ENCODE measurements at regions not wholly inside any gene's neighbourhood (a gene's known extent, or its start where the extent isn't known, plus 50 kb on each side); places are given as distances from the start of the nearest gene placed in this dataset.

DNA sequence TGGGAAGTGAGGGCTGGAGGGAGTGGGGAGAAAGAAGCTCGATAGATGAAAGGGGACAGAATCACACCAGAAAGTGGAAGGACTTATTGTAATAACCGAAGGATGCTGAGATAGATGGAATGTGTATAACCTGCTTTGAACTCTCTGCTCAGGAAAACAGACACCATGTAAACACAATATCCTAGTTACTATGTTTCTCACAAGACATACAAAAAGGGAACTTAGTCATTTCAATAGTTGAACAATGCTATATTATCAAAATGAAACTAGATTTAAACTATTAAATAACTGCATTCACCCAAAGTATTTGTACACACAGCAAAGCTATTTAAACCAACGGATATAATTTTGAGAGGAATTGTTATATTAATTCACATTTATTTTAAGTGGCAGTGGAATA lies 108.3 kb upstream of the GADL1 start:
- Histone ChIP-seq H3K9ac (ENCODE audit: low read length) (no peak overlapping the region), H3K4me1 (ENCODE audit: insufficient read depth, low read length, severe bottlenecking) (no peaks in the 10 kb centered on the region), H3K9me3 (ENCODE audit: low read length) (no peaks in the 10 kb centered on the region), H3K9me2 (ENCODE audit: low read depth, low read length) (no peaks in the 10 kb centered on the region), H4K20me1 (ENCODE audit: insufficient read depth, low read length) (no peaks in the 10 kb centered on the region), H3K27me3 (ENCODE audit: insufficient read depth, low read length) (no peaks in the 10 kb centered on the region), H3F3A (ENCODE audit: insufficient read depth, low read length) (no peaks in the 10 kb centered on the region), H2AFZ (ENCODE audit: low read length) (no peak overlapping the region), H3K27ac (ENCODE audit: low read depth, low read length, poor library complexity, severe bottlenecking) (no peak overlapping the region), H3K36me3 (ENCODE audit: insufficient read depth, low read length) (no peaks in the 10 kb centered on the region), H3K4me3 (ENCODE audit: low read depth, low read length, poor library complexity, severe bottlenecking) (no peak overlapping the region), H3K4me2 (ENCODE audit: low read length) (no peak overlapping the region), H3K79me2 (ENCODE audit: insufficient read depth, low read length) (no peaks in the 10 kb centered on the region)
- no peak for TF ChIP-seq EZH2 (IDR thresholded peaks at IDR 0.05; ENCODE audit: borderline replicate concordance, low read length)
- TF ChIP-seq, protein P1, sequence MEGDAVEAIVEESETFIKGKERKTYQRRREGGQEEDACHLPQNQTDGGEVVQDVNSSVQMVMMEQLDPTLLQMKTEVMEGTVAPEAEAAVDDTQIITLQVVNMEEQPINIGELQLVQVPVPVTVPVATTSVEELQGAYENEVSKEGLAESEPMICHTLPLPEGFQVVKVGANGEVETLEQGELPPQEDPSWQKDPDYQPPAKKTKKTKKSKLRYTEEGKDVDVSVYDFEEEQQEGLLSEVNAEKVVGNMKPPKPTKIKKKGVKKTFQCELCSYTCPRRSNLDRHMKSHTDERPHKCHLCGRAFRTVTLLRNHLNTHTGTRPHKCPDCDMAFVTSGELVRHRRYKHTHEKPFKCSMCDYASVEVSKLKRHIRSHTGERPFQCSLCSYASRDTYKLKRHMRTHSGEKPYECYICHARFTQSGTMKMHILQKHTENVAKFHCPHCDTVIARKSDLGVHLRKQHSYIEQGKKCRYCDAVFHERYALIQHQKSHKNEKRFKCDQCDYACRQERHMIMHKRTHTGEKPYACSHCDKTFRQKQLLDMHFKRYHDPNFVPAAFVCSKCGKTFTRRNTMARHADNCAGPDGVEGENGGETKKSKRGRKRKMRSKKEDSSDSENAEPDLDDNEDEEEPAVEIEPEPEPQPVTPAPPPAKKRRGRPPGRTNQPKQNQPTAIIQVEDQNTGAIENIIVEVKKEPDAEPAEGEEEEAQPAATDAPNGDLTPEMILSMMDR (IDR thresholded peaks at IDR 0.05; ENCODE audit: low read length) = no peak

DNA sequence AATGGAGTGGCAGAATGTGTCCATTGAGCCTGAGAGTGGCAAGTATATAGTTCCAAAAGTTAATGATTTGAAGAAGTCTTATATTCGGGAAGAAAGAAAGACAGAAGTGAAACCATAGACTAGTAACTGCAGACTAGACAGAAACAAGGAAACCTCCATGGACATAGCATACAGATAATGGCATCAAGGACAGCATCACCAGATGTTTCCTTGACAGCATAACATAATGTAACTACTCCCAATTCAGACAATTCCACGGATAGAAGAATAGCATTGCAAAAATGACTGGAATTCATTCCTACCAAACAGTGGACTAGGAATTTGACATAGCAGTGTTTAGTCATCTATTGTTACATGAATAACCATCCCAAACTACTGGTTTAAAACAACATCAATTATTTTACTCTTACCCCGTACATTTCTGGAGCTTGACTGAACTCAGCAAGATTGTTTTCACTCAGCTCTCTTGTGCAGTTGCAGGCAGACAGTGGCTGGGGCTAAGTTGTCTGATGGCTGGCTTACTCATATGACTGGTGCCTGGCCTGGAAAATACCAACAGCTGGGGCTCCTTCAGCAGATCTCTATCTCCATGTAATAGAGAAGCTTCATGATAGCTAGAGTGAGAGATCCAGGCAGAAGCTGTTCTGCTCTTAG lies 109.7 kb upstream of the GADL1 start:
- Histone ChIP-seq H2AFZ (ENCODE audit: low read length) (no peak overlapping the region), H3K9me2 (ENCODE audit: low read depth, low read length) (no peaks in the 10 kb centered on the region), H4K20me1 (ENCODE audit: insufficient read depth, low read length) (no peaks in the 10 kb centered on the region), H3K27me3 (ENCODE audit: insufficient read depth, low read length) (no peaks in the 10 kb centered on the region), H3K4me2 (ENCODE audit: low read length) (no peak overlapping the region), H3K9ac (ENCODE audit: low read length) (no peak overlapping the region), H3K79me2 (ENCODE audit: insufficient read depth, low read length) (no peaks in the 10 kb centered on the region), H3K27ac (ENCODE audit: low read depth, low read length, poor library complexity, severe bottlenecking) (no peak overlapping the region), H3K36me3 (ENCODE audit: insufficient read depth, low read length) (no peaks in the 10 kb centered on the region), H3K4me1 (ENCODE audit: insufficient read depth, low read length, severe bottlenecking) (no peaks in the 10 kb centered on the region), H3F3A (ENCODE audit: insufficient read depth, low read length) (no peaks in the 10 kb centered on the region), H3K4me3 (ENCODE audit: low read depth, low read length, poor library complexity, severe bottlenecking) (no peak overlapping the region), H3K9me3 (ENCODE audit: low read length) (no peaks in the 10 kb centered on the region)
- TF ChIP-seq, protein P1 (IDR thresholded peaks at IDR 0.05; ENCODE audit: low read length) = no peak
- no peak for TF ChIP-seq EZH2 (IDR thresholded peaks at IDR 0.05; ENCODE audit: borderline replicate concordance, low read length)

DNA sequence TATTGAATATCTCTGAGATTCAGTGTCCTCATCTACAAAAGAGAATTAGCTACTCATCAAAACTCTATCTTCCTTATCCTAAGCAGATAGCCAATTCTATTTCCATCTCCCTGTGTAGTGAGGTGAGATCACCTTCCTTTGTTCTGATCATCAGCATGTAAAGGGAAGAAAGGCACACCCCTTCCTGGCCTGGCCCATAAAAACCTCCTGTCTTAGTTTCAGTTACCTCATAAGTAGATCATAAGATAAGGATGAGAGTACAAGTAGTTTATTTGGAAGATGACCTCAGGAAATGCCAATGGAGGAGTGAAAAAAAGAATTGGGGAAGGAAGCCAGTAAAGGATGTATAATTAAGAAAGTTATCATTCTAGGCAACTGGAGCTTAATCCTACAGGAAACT lies 114.5 kb upstream of the GADL1 start:
- Histone ChIP-seq H3K27me3 (ENCODE audit: insufficient read depth, low read length) (no peaks in the 10 kb centered on the region), H3K9me2 (ENCODE audit: low read depth, low read length) (no peaks in the 10 kb centered on the region), H3K4me3 (ENCODE audit: low read depth, low read length, poor library complexity, severe bottlenecking) (no peak overlapping the region), H2AFZ (ENCODE audit: low read length) (no peak overlapping the region), H3K27ac (ENCODE audit: low read depth, low read length, poor library complexity, severe bottlenecking) (no peak overlapping the region), H3K9me3 (ENCODE audit: low read length) (no peaks in the 10 kb centered on the region), H3K79me2 (ENCODE audit: insufficient read depth, low read length) (no peaks in the 10 kb centered on the region), H4K20me1 (ENCODE audit: insufficient read depth, low read length) (no peaks in the 10 kb centered on the region), H3K4me2 (ENCODE audit: low read length) (no peak overlapping the region), H3K9ac (ENCODE audit: low read length) (no peak overlapping the region), H3K36me3 (ENCODE audit: insufficient read depth, low read length) (no peaks in the 10 kb centered on the region), H3F3A (ENCODE audit: insufficient read depth, low read length) (no peaks in the 10 kb centered on the region), H3K4me1 (ENCODE audit: insufficient read depth, low read length, severe bottlenecking) (no peaks in the 10 kb centered on the region)
- TF ChIP-seq EZH2 (IDR thresholded peaks at IDR 0.05; ENCODE audit: borderline replicate concordance, low read length) = no peak
- TF ChIP-seq, protein P1 (IDR thresholded peaks at IDR 0.05; ENCODE audit: low read length) = no peak
